UCSD-AML1 (cell line): ENCODE measurements at regions not wholly inside any gene's neighbourhood (a gene's known extent, or its start where the extent isn't known, plus 50 kb on each side); places are given as distances from the start of the nearest gene placed in this dataset.

ENCODE experiments used
- DNase-seq: peaks from one replicate; lab custom pipeline; 2025; ENCODE audit not compliant: unreplicated experiment; lab: John Stamatoyannopoulos, UW

- DNase-seq: no peak
Observed at GRCh38 chr3:186413615-186414415, 51.8 kb upstream of the DGKG start.

- DNase-seq: no peak
Observed at GRCh38 chr3:186411994-186412393, 50.0 kb upstream of the DGKG start.
